ENCODE measurements at regions not wholly inside any gene's neighbourhood (a gene's known extent, or its start where the extent isn't known, plus 50 kb on each side); places are given as distances from the start of the nearest gene placed in this dataset.

- no peak for DNase-seq (ENCODE audit: low read depth)
Measured at GRCh38 chr16:62969711-62970318, 933.6 kb upstream of the CDH8 start.

GRCh38 chr16:62967611-62968010 lies 931.4 kb upstream of the CDH8 start:
- no peak for DNase-seq (ENCODE audit: low read depth)

GRCh38 chr16:62967163-62967562 lies 930.9 kb upstream of the CDH8 start:
- DNase-seq (ENCODE audit: low read depth): no peak

DNA sequence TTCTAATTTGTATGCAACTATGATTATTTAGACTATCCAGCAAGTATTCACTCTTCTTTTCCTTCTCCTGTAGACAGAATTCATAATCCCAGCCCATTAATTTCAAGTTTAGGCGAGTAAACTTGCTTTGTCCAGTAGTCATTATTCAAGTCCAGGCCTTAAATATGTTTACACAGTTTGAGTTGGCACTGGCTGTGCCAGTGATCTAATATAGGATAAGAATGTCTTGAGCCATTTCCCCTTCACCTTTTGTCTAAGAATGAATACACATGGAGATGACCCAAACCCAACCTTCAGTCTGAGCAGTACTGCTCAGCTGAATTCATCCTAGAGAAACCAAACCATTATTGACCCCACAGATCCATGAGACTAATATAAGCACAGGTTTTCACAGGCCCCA lies 930.4 kb upstream of the CDH8 start:
- DNase-seq (ENCODE audit: low read depth): no peak

GRCh38 chr16:62965831-62966230 lies 929.6 kb upstream of the CDH8 start:
- DNase-seq (ENCODE audit: low read depth): no peak

DNA sequence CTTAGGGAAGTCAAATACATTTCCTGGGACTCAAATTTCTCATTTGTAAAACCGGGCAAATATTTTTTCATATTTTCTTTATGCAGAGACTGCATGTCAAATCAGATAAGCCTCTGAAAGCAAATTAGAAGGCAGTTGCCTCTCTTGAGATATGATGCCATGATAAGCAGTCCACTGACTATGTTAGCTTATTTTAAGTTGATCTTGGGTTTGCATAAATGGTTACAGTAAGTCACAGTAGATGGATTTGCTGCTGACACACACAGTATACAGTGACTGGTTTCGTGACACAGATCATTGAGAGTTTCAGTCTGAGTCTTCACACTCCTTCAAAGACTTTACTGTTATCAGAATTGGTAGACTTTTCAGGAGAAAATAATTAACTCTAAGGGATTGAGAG lies 927.6 kb upstream of the CDH8 start:
- no peak for DNase-seq (ENCODE audit: low read depth)

DNA sequence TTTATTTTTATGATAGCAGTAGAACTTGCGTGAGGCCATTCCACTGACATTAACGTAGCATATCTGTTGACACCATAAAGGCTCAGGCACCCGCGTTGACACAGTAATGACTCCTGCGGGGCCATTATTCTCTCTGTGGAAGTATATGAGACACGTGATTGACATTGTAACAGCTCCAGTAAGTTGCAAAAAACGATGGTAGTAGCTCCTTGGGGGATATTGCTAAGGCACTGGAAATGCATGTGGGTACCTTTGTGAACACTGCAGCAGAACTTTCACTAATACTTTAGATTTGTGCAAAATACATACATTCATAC lies 918.8 kb upstream of the CDH8 start:
- no peak for DNase-seq (ENCODE audit: low read depth)

- no peak for DNase-seq (ENCODE audit: low read depth)
Measured at GRCh38 chr16:62954144-62955032, 918.1 kb upstream of the CDH8 start.

GRCh38 chr16:62950351-62950750 lies 914.1 kb upstream of the CDH8 start:
- DNase-seq (ENCODE audit: low read depth): no peak

- DNase-seq (ENCODE audit: low read depth): no peak
Measured at GRCh38 chr16:62940569-62940968, 904.3 kb upstream of the CDH8 start.

DNA sequence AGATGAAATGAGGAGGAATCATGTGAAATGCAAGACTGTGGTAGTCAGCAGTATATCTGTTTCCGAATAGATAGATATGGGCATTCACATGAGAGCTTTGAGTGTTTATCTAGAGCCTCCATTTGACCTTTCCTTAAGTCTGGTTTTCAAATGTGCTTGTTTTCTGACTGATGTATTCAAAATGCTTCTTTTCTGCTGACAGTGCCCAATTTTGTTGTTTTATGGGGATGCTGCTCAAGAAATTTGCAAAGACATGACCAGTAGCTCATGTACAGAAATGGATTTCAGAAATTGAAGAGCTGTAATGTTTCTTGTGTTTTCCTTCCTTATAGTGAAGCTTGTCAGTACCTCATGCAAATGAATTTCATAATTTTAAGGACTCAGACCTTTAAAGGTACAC lies 903.4 kb upstream of the CDH8 start:
- no peak for DNase-seq (ENCODE audit: low read depth)

GRCh38 chr16:62933929-62934328 lies 897.7 kb upstream of the CDH8 start:
- DNase-seq (ENCODE audit: low read depth): no peak

GRCh38 chr16:62929593-62929992 lies 893.4 kb upstream of the CDH8 start:
- DNase-seq (ENCODE audit: low read depth): no peak

DNA sequence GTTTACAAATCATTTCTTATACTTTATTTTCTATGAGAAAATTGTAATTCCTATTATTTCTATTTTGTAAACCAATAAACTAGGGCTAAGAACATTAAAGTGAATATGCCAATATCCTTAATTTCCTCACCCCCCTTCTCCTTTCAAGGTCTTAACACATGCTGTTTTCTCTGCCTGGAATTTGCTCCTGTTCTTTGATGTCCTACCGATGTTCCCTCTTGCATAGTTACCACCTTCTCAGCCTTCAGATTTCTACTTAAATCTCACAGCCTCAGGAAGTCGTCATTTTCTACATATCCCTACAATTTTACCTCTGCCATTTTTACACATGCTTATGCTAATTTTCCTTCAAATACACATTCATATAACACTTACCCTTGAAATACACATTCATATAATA lies 890.9 kb upstream of the CDH8 start:
- DNase-seq (ENCODE audit: low read depth): no peak

DNA sequence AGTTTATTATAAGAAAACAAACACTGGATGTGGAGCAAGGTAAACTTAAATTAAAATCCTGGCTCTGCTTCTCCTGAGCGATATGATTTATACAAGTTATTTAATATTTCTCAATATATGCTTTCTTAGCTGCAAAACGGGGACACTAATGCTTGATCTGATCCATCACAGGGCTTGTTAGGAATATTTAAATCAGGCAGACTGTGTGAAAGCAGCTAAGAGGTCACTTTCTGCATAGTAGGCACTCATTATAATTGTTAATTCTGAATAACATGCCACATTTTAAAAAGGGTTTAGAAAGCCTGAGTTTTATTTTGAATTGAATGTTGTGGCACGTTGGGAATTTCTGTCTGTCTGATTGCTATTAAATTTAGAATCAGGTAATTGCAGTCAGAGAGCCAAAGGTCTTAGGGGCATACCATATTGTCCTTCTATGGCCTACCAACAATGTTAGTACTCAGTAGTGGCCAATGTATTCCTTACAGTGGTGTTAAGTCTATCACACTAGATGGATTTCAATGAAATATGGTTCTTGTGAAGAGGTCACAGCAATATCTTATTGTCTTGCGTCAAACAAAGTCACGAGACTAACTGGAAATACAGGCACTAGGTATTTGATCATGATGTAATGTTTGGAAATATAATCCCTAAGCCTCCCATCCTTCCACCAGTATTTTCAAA lies 890.0 kb upstream of the CDH8 start:
- DNase-seq (ENCODE audit: low read depth): no peak

DNA sequence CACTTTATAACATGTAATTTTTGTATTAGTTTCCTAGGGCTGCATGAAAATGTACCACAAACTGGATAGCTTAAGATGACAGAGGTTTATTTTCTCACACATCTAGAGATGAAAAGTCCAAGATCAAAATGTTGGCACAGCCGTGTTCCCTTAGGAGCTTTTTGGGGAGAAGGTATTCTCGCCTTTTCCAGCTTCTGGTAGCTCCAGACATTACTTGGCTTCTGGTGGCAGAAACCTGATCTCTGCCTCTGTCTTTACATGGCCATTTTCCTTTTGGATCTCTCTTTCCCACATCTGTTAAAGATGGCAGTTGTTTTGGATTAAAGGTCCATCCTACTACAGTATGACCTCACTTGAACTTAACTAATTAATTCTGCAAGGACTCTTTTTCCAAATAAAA lies 885.7 kb upstream of the CDH8 start:
- no peak for DNase-seq (ENCODE audit: low read depth)

- DNase-seq (ENCODE audit: low read depth): no peak
Measured at GRCh38 chr16:62913924-62914323, 877.7 kb upstream of the CDH8 start.

DNA sequence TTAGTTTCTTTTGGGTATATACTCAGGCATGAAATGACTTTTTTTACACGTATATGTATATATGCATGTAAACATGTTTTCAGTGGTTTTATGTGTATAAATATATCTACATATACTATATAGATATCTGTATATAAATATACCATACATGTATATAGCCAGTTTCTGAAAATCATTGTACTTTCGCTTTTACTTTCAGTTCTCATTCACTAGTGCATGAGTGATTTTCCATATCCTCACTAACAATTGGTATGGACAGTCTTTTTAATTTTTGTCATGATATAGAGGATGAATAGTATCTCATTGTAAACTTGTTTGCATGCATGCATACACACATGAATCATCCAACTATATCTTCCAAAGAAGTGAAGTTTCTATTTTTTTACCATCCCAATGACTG lies 877.1 kb upstream of the CDH8 start:
- DNase-seq (ENCODE audit: low read depth): no peak

GRCh38 chr16:62909597-62909996 lies 873.4 kb upstream of the CDH8 start:
- DNase-seq (ENCODE audit: low read depth): no peak

- no peak for DNase-seq (ENCODE audit: low read depth)
Measured at GRCh38 chr16:62907562-62907961, 871.3 kb upstream of the CDH8 start.

- DNase-seq (ENCODE audit: low read depth): no peak
Measured at GRCh38 chr16:62903961-62904502, 867.8 kb upstream of the CDH8 start.

DNA sequence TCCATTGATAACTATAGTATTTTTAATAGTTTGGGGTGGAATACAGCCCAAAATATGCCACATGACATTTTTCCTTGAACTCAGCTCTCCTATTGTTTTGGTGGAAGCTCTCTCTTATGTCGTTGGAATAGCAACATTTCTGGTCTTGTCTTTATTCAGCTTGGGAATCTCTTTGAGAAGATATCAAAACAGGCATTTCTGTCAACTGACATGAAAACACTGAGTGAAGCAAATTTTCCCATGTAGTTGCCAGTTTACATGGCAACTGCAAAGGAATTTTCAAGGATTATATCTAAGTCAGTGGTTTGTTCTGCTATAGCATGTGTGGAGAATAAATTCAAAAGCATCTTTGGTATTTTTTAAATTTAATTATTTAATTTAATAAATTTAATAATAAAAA lies 863.5 kb upstream of the CDH8 start:
- no peak for DNase-seq (ENCODE audit: low read depth)

- no peak for DNase-seq (ENCODE audit: low read depth)
Measured at GRCh38 chr16:62889097-62889496, 852.9 kb upstream of the CDH8 start.

Measured in iris pigment epithelial cell (primary cell).